Right atrium auricular region (tissue), 2 donors: ENCODE measurements at regions not wholly inside any gene's neighbourhood (a gene's known extent, or its start where the extent isn't known, plus 50 kb on each side); places are given as distances from the start of the nearest gene placed in this dataset.

Experiments
- DNase-seq: peaks from one replicate; pipeline ENCODE4 v3.0.0-alpha.2; 2019; ENCODE audit warnings: low spot score
- H3K27ac ChIP-seq, 2 donors: fragments of 200-600 bp; sonication (generic); 1 replicate in 1 of 2; 2 replicates in 1 of 2; pipeline ENCODE4 v1.5.1; 2016 to 2019
- H3K27me3 ChIP-seq, 2 donors: fragments of 200-600 bp; sonication (generic); one replicate each; pipeline versions ENCODE4 v1.5.1 to v1.6.0; 2017 to 2019
- H3K36me3 ChIP-seq: fragments of 200-600 bp; sonication (generic); one replicate; pipeline ENCODE4 v1.5.1; 2016
- H3K4me1 ChIP-seq, 2 donors: fragments of 200-600 bp; sonication (generic); one replicate each; pipeline versions ENCODE4 v1.5.1 to v1.6.0; 2017 to 2019
- H3K4me3 ChIP-seq, 2 donors: fragments of 200-600 bp; sonication (generic); 1 replicate in 1 of 2; 2 replicates in 1 of 2; pipeline ENCODE4 v1.5.1; 2017 to 2019; ENCODE audit warnings: mild to moderate bottlenecking in 1 of 2, moderate library complexity in 1 of 2
- H3K9me3 ChIP-seq, 2 donors: fragments of 200-600 bp; sonication (generic); one replicate each; pipeline ENCODE4 v1.5.1; 2019
- CTCF ChIP-seq, 2 donors: fragments of 200-600 bp; sonication (generic); IDR thresholded peaks; one replicate each; pipeline ENCODE4 v1.5.1; 2019; ENCODE audit warnings: antibody characterized with exemption in 2 of 2

GRCh38 chr2:14944562-14945346 lies 312.2 kb downstream of the LRATD1 start:
- Histone ChIP-seq H3K4me3 (no peak overlapping the region), H3K27me3 (no peaks in the 10 kb centered on the region), H3K27ac (no peak overlapping the region), H3K9me3 (peaks cover 0 to 15% of the 10 kb centered on the region in 2 donors), H3K36me3 (no peaks in the 10 kb centered on the region), H3K4me1 (no peaks in the 10 kb centered on the region)
- TF ChIP-seq CTCF (IDR thresholded peaks at IDR 0.05), result no peak
- DNase-seq, result no peak

- no peak overlapping the region for H3K27ac ChIP-seq
- no peak overlapping the region for H3K4me3 ChIP-seq
- H3K4me1 ChIP-seq, result no peaks in the 10 kb centered on the region
- no peaks in the 10 kb centered on the region for H3K36me3 ChIP-seq
- TF ChIP-seq CTCF (IDR thresholded peaks at IDR 0.05), result no peak
- no peaks in the 10 kb centered on the region for H3K27me3 ChIP-seq
- no peaks in the 10 kb centered on the region for H3K9me3 ChIP-seq
- no peak for DNase-seq
These were observed 319.2 kb downstream of the LRATD1 start for GRCh38 chr2:14951569-14952285.

GRCh38 chr2:14952400-14952963 lies 320.0 kb downstream of the LRATD1 start:
- no peaks in the 10 kb centered on the region for H3K27me3 ChIP-seq
- no peak overlapping the region for H3K4me3 ChIP-seq
- H3K27ac ChIP-seq, result no peak overlapping the region
- H3K36me3 ChIP-seq, result no peaks in the 10 kb centered on the region
- no peaks in the 10 kb centered on the region for H3K4me1 ChIP-seq
- H3K9me3 ChIP-seq, result no peaks in the 10 kb centered on the region
- no peak for DNase-seq
- no peak for TF ChIP-seq CTCF (IDR thresholded peaks at IDR 0.05)

- Histone ChIP-seq H3K4me3 (no peak overlapping the region), H3K9me3 (no peaks in the 10 kb centered on the region), H3K4me1 (no peaks in the 10 kb centered on the region), H3K27me3 (no peaks in the 10 kb centered on the region), H3K27ac (no peak overlapping the region), H3K36me3 (no peaks in the 10 kb centered on the region)
- no peak for TF ChIP-seq CTCF (IDR thresholded peaks at IDR 0.05)
- DNase-seq, result no peak
These were observed 328.3 kb downstream of the LRATD1 start for GRCh38 chr2:14960686-14961324.

GRCh38 chr2:14967729-14968128 lies 335.2 kb downstream of the LRATD1 start:
- no peak overlapping the region for H3K4me3 ChIP-seq
- no peaks in the 10 kb centered on the region for H3K27me3 ChIP-seq
- no peaks in the 10 kb centered on the region for H3K4me1 ChIP-seq
- no peak for DNase-seq
- TF ChIP-seq CTCF (IDR thresholded peaks at IDR 0.05), result no peak
- H3K9me3 ChIP-seq, result no peaks in the 10 kb centered on the region
- H3K36me3 ChIP-seq, result no peaks in the 10 kb centered on the region
- H3K27ac ChIP-seq, result no peak overlapping the region
